Suprapubic skin (tissue), 4 donors: ENCODE measurements at regions not wholly inside any gene's neighbourhood (a gene's known extent, or its start where the extent isn't known, plus 50 kb on each side); places are given as distances from the start of the nearest gene placed in this dataset.

Experiments used
- EP300 ChIP-seq: sonication (generic); formaldehyde crosslinking; IDR thresholded peaks from one replicate; pipeline ENCODE4 v1.6.1; 2017; ENCODE audit warnings: antibody characterized with exemption
- POLR2A ChIP-seq, 2 donors: fragments of 450-650 bp; IDR thresholded peaks; one replicate each; pipeline ENCODE4 v1.6.1; 2017; ENCODE audit warnings: antibody characterized with exemption in 2 of 2, mild to moderate bottlenecking in 2 of 2, moderate library complexity in 2 of 2
- POLR2AphosphoS5 ChIP-seq, 3 donors: sonication (generic); formaldehyde crosslinking; IDR thresholded peaks; one replicate each; pipeline ENCODE4 v1.6.1; 2017; ENCODE audit warnings: antibody characterized with exemption in 3 of 3
- TF ChIP-seq, protein P1 (sequence below), 2 donors: fragments of 200-600 bp in 1 of 2; fragments of 450-650 bp in 1 of 2; sonication (generic) in 1 of 2; IDR thresholded peaks; one replicate each; pipeline ENCODE4 v1.5.1; 2016 to 2019; ENCODE audit warnings: antibody characterized with exemption in 2 of 2, mild to moderate bottlenecking in 1 of 2, moderate library complexity in 1 of 2

DNA sequence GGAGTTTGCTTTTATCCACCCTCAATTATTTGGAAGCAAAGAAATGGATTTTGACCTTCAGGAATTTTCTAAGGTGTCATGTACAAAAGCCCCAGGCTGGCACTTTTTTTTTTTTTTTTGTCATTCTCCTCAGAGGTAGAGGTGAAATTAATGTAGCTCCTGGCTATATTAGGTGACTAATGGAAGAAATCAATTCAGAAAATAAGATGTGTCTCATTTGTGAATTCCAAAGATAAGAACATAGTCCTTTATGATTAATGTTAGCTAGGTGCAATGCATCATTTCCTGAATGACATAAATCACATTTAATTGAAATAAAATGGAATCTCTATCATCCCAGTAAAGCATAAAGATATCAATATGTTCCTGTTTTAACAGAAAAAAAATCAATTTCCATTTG is 477.6 kb downstream of the FBXO15 start:
- TF ChIP-seq POLR2AphosphoS5 (IDR thresholded peaks at IDR 0.05) (no peak), EP300 (no peak), POLR2A (IDR thresholded peaks at IDR 0.05) (no peak)
- TF ChIP-seq, protein P1, sequence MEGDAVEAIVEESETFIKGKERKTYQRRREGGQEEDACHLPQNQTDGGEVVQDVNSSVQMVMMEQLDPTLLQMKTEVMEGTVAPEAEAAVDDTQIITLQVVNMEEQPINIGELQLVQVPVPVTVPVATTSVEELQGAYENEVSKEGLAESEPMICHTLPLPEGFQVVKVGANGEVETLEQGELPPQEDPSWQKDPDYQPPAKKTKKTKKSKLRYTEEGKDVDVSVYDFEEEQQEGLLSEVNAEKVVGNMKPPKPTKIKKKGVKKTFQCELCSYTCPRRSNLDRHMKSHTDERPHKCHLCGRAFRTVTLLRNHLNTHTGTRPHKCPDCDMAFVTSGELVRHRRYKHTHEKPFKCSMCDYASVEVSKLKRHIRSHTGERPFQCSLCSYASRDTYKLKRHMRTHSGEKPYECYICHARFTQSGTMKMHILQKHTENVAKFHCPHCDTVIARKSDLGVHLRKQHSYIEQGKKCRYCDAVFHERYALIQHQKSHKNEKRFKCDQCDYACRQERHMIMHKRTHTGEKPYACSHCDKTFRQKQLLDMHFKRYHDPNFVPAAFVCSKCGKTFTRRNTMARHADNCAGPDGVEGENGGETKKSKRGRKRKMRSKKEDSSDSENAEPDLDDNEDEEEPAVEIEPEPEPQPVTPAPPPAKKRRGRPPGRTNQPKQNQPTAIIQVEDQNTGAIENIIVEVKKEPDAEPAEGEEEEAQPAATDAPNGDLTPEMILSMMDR (IDR thresholded peaks at IDR 0.05), result no peak
